Neural progenitor cell (in vitro differentiated cells): ENCODE measurements at regions not wholly inside any gene's neighbourhood (a gene's known extent, or its start where the extent isn't known, plus 50 kb on each side); places are given as distances from the start of the nearest gene placed in this dataset.
"Not testable (repeated sequence)": the region's sequence is repeated elsewhere in the genome, so short reads cannot be mapped to it uniquely, and the experiment has no call there.

Experiments
- DNase-seq: peaks from one replicate; pipeline ENCODE4 v3.0.0-alpha.2; 2016; ENCODE audit warnings: low spot score
- H2AFZ ChIP-seq: fragments of 200-600 bp; sonication (generic); replicated peaks from 2 replicates; pipeline ENCODE4 v1.6.1; 2016; ENCODE audit warnings: antibody characterized with exemption
- H3F3A ChIP-seq: fragments of 200-600 bp; sonication (generic); 2 replicates; pipeline ENCODE4 v1.6.1; 2016; ENCODE audit warnings: antibody characterized with exemption, low read depth
- H3K27ac ChIP-seq: fragments of 200-600 bp; sonication (generic); 2 replicates; pipeline ENCODE4 v1.5.1; 2016; ENCODE audit warnings: mild to moderate bottlenecking
- H3K27me3 ChIP-seq: fragments of 200-600 bp; sonication (generic); 2 replicates; pipeline ENCODE4 v1.6.1; 2016; ENCODE audit warnings: mild to moderate bottlenecking, moderate library complexity
- H3K36me3 ChIP-seq: fragments of 200-600 bp; sonication (generic); 2 replicates; pipeline ENCODE4 v1.5.1; 2016
- H3K4me1 ChIP-seq: fragments of 200-600 bp; sonication (generic); 2 replicates; pipeline ENCODE4 v1.6.1; 2016; ENCODE audit warnings: mixed run types
- H3K4me2 ChIP-seq: fragments of 200-600 bp; sonication (generic); 2 replicates; pipeline ENCODE4 v1.6.1; 2016
- H3K4me3 ChIP-seq: fragments of 200-600 bp; sonication (generic); 2 replicates; pipeline ENCODE4 v1.5.1; 2016
- H3K79me2 ChIP-seq: fragments of 200-600 bp; sonication (generic); 2 replicates; pipeline ENCODE4 v1.6.1; 2016; ENCODE audit warnings: low read depth
- H3K9ac ChIP-seq: fragments of 200-600 bp; sonication (generic); 2 replicates; pipeline ENCODE4 v1.6.1; 2016
- H3K9me3 ChIP-seq: fragments of 200-600 bp; sonication (generic); 2 replicates; pipeline ENCODE4 v1.5.1; 2016; ENCODE audit warnings: low read depth
- H4K20me1 ChIP-seq: fragments of 200-600 bp; sonication (generic); 2 replicates; pipeline ENCODE4 v1.6.1; 2016; ENCODE audit warnings: low read depth
- H3K27ac Mint-ChIP-seq: 3 replicates; pipeline ENCODE4 v1.8.0; 2021; ENCODE audit warnings: mixed read lengths
- H3K27me3 Mint-ChIP-seq: 2 replicates; pipeline ENCODE4 v1.8.0; 2022; ENCODE audit warnings: low read depth, mild to moderate bottlenecking, inconsistent platforms, moderate library complexity, mixed read lengths; ENCODE audit not compliant: insufficient read depth
- H3K36me3 Mint-ChIP-seq: 3 replicates; pipeline ENCODE4 v1.8.0; 2021; ENCODE audit warnings: mixed read lengths
- H3K4me1 Mint-ChIP-seq: 3 replicates; pipeline ENCODE4 v1.8.0; 2021; ENCODE audit warnings: mixed read lengths
- H3K4me3 Mint-ChIP-seq: 3 replicates; pipeline ENCODE4 v1.8.0; 2021; ENCODE audit warnings: mild to moderate bottlenecking, moderate library complexity, mixed read lengths
- H3K9me3 Mint-ChIP-seq: 3 replicates; pipeline ENCODE4 v1.8.0; 2020; ENCODE audit warnings: mixed read lengths
- CTCF ChIP-seq: fragments of 200-600 bp; sonication (generic); IDR thresholded peaks from 2 replicates; pipeline ENCODE4 v1.5.1; 2017; ENCODE audit warnings: antibody characterized with exemption, mild to moderate bottlenecking

GRCh38 chr3:75429561-75430220 is 234.4 kb upstream of the FRG2C start:
- Mint-ChIP-seq H3K4me1 (peaks cover 25% of the 10 kb centered on the region), H3K27ac (peak overlapping the region; percentile 96)
- H3K36me3 Mint-ChIP-seq, H3K9me3 ChIP-seq, H3K4me1 ChIP-seq, H3K4me3 Mint-ChIP-seq, H3K4me3 ChIP-seq, H3K9ac ChIP-seq, H3K79me2 ChIP-seq, H3K27ac ChIP-seq, H3K4me2 ChIP-seq, H3K36me3 ChIP-seq, H2AFZ ChIP-seq, H3K27me3 ChIP-seq, H3F3A ChIP-seq, H3K9me3 Mint-ChIP-seq, H4K20me1 ChIP-seq, H3K27me3 Mint-ChIP-seq: not testable (repeated sequence)
- TF ChIP-seq CTCF = peak; percentile 78
- peak; percentile 79 for DNase-seq

- H2AFZ ChIP-seq, H3K27me3 ChIP-seq, H3K4me1 ChIP-seq, H3K4me3 Mint-ChIP-seq, H3K4me3 ChIP-seq, H3K36me3 Mint-ChIP-seq, H3K36me3 ChIP-seq, H3K79me2 ChIP-seq, H3F3A ChIP-seq, H3K9me3 Mint-ChIP-seq, H3K9me3 ChIP-seq, DNase-seq, H4K20me1 ChIP-seq, H3K27ac ChIP-seq, H3K9ac ChIP-seq, H3K4me2 ChIP-seq, H3K27me3 Mint-ChIP-seq, H3K27ac Mint-ChIP-seq: not testable (repeated sequence)
- H3K4me1 Mint-ChIP-seq = peaks cover 25% of the 10 kb centered on the region
Observed at GRCh38 chr3:75430406-75430805, 233.7 kb upstream of the FRG2C start.

GRCh38 chr3:75431120-75431519 is 233.0 kb upstream of the FRG2C start:
- H3K4me2 ChIP-seq, H2AFZ ChIP-seq, H3K36me3 Mint-ChIP-seq, H4K20me1 ChIP-seq, H3K9me3 Mint-ChIP-seq, H3K27me3 ChIP-seq, H3K27ac ChIP-seq, H3K36me3 ChIP-seq, H3K79me2 ChIP-seq, DNase-seq, H3K4me1 ChIP-seq, H3K4me3 ChIP-seq, H3F3A ChIP-seq, H3K4me3 Mint-ChIP-seq, H3K27me3 Mint-ChIP-seq, H3K9ac ChIP-seq, H3K9me3 ChIP-seq, H3K27ac Mint-ChIP-seq: not testable (repeated sequence)
- H3K4me1 Mint-ChIP-seq = peaks cover 26% of the 10 kb centered on the region

- not testable (repeated sequence) for H3K27ac Mint-ChIP-seq, H3K27me3 Mint-ChIP-seq, DNase-seq
Observed at GRCh38 chr3:75432466-75432865, 231.7 kb upstream of the FRG2C start.

GRCh38 chr3:75432885-75433284 is 231.2 kb upstream of the FRG2C start:
- not testable (repeated sequence) for H4K20me1 ChIP-seq, H3K27me3 Mint-ChIP-seq, H3K27ac Mint-ChIP-seq, H3K27me3 ChIP-seq, H3K36me3 Mint-ChIP-seq, H3K27ac ChIP-seq, H3K9ac ChIP-seq, H3K9me3 Mint-ChIP-seq, H3K4me2 ChIP-seq, H2AFZ ChIP-seq, H3F3A ChIP-seq, H3K36me3 ChIP-seq, H3K4me1 ChIP-seq, H3K4me3 ChIP-seq, H3K9me3 ChIP-seq, DNase-seq, H3K79me2 ChIP-seq
- Mint-ChIP-seq H3K4me1 (peaks cover 28% of the 10 kb centered on the region), H3K4me3 (peak overlapping the region; percentile 96)

More at GRCh38 chr3:75432466-75432865, 231.7 kb upstream of the FRG2C start:
- H3K4me3 ChIP-seq, H3K27ac ChIP-seq, H3K4me2 ChIP-seq, H3K9me3 Mint-ChIP-seq, H3K9me3 ChIP-seq, H3K27me3 ChIP-seq, H3K4me3 Mint-ChIP-seq, H3K79me2 ChIP-seq, H3F3A ChIP-seq, H3K9ac ChIP-seq, H4K20me1 ChIP-seq, H3K36me3 Mint-ChIP-seq, H2AFZ ChIP-seq, H3K36me3 ChIP-seq, H3K4me1 ChIP-seq: not testable (repeated sequence)
- H3K4me1 Mint-ChIP-seq = peaks cover 28% of the 10 kb centered on the region

- not testable (repeated sequence) for H3K9me3 ChIP-seq, H3K27ac Mint-ChIP-seq
Observed at GRCh38 chr3:75433295-75433694, 230.8 kb upstream of the FRG2C start.

GRCh38 chr3:75434276-75434912 is 229.7 kb upstream of the FRG2C start:
- H3K4me3 ChIP-seq = peak overlapping the region; percentile 77
- H2AFZ ChIP-seq = peak overlapping the region; percentile 76
- DNase-seq = peak; percentile 44
- not testable (repeated sequence) for H3K36me3 ChIP-seq, H3K27me3 Mint-ChIP-seq, H3F3A ChIP-seq, H3K9me3 ChIP-seq, H3K9me3 Mint-ChIP-seq, H3K4me1 ChIP-seq, H4K20me1 ChIP-seq, H3K27ac Mint-ChIP-seq, H3K27me3 ChIP-seq, H3K27ac ChIP-seq, H3K36me3 Mint-ChIP-seq, H3K79me2 ChIP-seq
- H3K4me3 Mint-ChIP-seq = peak overlapping the region; percentile 96
- H3K4me1 Mint-ChIP-seq = peaks cover 32% of the 10 kb centered on the region
- H3K9ac ChIP-seq = peak overlapping the region; percentile 23
- peak overlapping the region; percentile 82 for H3K4me2 ChIP-seq

More at GRCh38 chr3:75433295-75433694, 230.8 kb upstream of the FRG2C start:
- H3K4me1 ChIP-seq, H3K9me3 Mint-ChIP-seq, H3F3A ChIP-seq, H3K27me3 ChIP-seq, H3K79me2 ChIP-seq, H3K9ac ChIP-seq, H3K36me3 ChIP-seq, H3K36me3 Mint-ChIP-seq, H4K20me1 ChIP-seq, H3K4me3 ChIP-seq, H3K4me2 ChIP-seq, H3K27me3 Mint-ChIP-seq, DNase-seq, H3K27ac ChIP-seq, H2AFZ ChIP-seq: not testable (repeated sequence)
- peaks cover 31% of the 10 kb centered on the region for H3K4me1 Mint-ChIP-seq
- peak overlapping the region; percentile 96 for H3K4me3 Mint-ChIP-seq
